ENCODE measurements at regions not wholly inside any gene's neighbourhood (a gene's known extent, or its start where the extent isn't known, plus 50 kb on each side); places are given as distances from the start of the nearest gene placed in this dataset.

DNA sequence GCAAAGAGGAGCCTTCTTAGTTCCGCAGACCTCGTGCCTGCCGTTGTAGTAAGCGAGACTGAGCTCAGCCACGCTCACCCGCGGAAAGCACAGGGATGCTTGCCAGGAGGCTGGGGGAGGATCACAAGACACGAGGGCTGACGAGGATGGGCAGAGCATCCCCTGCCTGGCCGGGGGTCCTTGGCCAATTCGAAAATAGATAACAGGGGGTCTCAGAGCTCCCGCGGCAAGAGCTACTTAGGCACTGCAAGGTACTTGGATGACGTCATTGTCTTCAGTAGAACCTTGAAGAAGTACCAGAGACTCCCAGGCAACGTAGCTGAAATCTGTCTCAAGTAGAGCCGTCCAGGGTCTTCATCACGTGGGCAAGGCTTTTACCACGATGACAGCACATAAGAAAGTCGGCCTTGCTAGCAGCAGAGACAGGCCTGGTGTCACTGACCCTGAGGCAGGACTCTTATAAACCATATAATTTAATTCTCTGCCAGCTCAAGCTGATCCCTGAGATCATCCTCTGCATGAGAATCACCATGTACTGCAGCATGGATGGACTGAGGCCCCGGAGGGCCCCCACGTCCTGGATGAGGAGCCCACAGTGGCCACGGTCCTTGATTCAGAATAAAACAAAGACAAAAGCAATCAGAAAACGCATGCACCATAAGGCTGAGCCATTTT lies 81.9 kb downstream of the TMEM18 start:
- Histone ChIP-seq H3K27ac (ENCODE audit: low read depth, low read length) (no peak overlapping the region), H3K27me3 (ENCODE audit: insufficient read depth, low read length) (no peaks in the 10 kb centered on the region), H3K36me3 (ENCODE audit: insufficient read depth, low read length) (no peaks in the 10 kb centered on the region), H2AFZ (ENCODE audit: low read length, unreplicated experiment) (no peak overlapping the region), H3K4me3 (ENCODE audit: low read depth, low read length) (no peak overlapping the region), H3K79me2 (ENCODE audit: control insufficient read depth, insufficient read depth, low read length, unreplicated experiment) (no peaks in the 10 kb centered on the region), H3K4me1 (ENCODE audit: control insufficient read depth, insufficient read depth, low read length, unreplicated experiment) (no peaks in the 10 kb centered on the region)

DNA sequence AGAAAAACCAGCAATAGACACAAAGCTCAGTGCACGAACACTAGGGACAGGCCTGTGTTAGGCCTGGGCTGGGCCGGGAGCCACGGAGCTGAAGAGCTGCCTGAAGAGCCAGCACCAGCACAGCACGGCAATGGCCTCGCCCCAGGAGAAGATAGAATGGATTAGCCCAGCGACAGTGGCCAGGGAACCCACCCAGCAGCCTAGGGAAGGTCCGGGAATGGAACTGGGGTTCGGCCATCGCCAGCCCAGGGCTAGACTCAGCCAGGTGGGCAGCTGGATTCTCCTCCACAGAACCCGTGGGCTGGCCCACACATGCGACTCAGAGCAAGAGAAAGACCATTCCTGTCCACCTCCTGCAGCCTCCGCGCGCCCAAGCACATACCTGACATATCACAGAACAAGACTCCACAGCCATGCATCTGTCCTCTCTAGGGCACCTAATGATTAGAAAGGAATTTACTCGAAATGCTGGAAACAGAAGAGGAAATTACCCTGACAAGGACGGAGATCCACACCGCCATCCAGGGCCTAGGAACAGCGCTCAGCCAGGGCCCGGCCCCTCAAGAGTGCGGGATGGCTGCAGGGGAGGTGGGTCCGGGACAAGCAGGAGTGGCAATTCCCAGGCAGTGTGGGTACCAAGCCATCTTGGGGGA lies 82.8 kb downstream of the TMEM18 start:
- no peak overlapping the region for H2AFZ ChIP-seq (ENCODE audit: low read length, unreplicated experiment)
- no peaks in the 10 kb centered on the region for H3K79me2 ChIP-seq (ENCODE audit: control insufficient read depth, insufficient read depth, low read length, unreplicated experiment)
- H3K27me3 ChIP-seq (ENCODE audit: insufficient read depth, low read length) = no peaks in the 10 kb centered on the region
- H3K4me1 ChIP-seq (ENCODE audit: control insufficient read depth, insufficient read depth, low read length, unreplicated experiment) = no peaks in the 10 kb centered on the region
- H3K27ac ChIP-seq (ENCODE audit: low read depth, low read length) = no peak overlapping the region
- no peak overlapping the region for H3K4me3 ChIP-seq (ENCODE audit: low read depth, low read length)
- no peaks in the 10 kb centered on the region for H3K36me3 ChIP-seq (ENCODE audit: insufficient read depth, low read length)

- Histone ChIP-seq H3K4me3 (ENCODE audit: low read depth, low read length) (no peak overlapping the region), H3K79me2 (ENCODE audit: control insufficient read depth, insufficient read depth, low read length, unreplicated experiment) (no peaks in the 10 kb centered on the region), H3K27me3 (ENCODE audit: insufficient read depth, low read length) (no peaks in the 10 kb centered on the region), H3K36me3 (ENCODE audit: insufficient read depth, low read length) (no peaks in the 10 kb centered on the region), H2AFZ (ENCODE audit: low read length, unreplicated experiment) (no peak overlapping the region), H3K4me1 (ENCODE audit: control insufficient read depth, insufficient read depth, low read length, unreplicated experiment) (no peaks in the 10 kb centered on the region), H3K27ac (ENCODE audit: low read depth, low read length) (no peak overlapping the region)
Measured at GRCh38 chr2:593356-594026, 83.7 kb downstream of the TMEM18 start.

DNA sequence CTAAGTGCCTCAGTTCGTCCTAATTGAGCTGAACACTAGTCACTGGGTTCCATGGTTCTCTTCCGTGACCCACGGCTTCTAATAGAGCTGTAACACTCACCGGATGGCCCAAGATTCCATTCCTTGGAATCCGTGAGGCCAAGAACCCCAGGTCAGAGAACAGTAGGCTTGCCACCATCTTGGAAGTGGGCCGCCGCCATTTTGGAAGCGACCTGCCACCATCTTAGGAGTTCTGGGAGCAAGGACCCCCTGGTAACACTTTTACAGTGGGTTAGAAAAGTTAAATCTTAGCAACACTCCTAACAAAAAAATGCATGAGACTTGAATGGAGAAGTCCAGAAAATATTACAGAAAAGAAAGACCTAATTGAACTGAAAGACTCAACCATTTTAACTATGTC lies 84.5 kb downstream of the TMEM18 start:
- Histone ChIP-seq H3K27ac (ENCODE audit: low read depth, low read length) (no peak overlapping the region), H2AFZ (ENCODE audit: low read length, unreplicated experiment) (no peak overlapping the region), H3K36me3 (ENCODE audit: insufficient read depth, low read length) (no peaks in the 10 kb centered on the region), H3K4me1 (ENCODE audit: control insufficient read depth, insufficient read depth, low read length, unreplicated experiment) (no peaks in the 10 kb centered on the region), H3K79me2 (ENCODE audit: control insufficient read depth, insufficient read depth, low read length, unreplicated experiment) (no peaks in the 10 kb centered on the region), H3K27me3 (ENCODE audit: insufficient read depth, low read length) (no peaks in the 10 kb centered on the region), H3K4me3 (ENCODE audit: low read depth, low read length) (no peak overlapping the region)

- H2AFZ ChIP-seq (ENCODE audit: low read length, unreplicated experiment) = no peak overlapping the region
- no peaks in the 10 kb centered on the region for H3K4me1 ChIP-seq (ENCODE audit: control insufficient read depth, insufficient read depth, low read length, unreplicated experiment)
Measured at GRCh38 chr2:590214-591175, 86.7 kb downstream of the TMEM18 start.

DNA sequence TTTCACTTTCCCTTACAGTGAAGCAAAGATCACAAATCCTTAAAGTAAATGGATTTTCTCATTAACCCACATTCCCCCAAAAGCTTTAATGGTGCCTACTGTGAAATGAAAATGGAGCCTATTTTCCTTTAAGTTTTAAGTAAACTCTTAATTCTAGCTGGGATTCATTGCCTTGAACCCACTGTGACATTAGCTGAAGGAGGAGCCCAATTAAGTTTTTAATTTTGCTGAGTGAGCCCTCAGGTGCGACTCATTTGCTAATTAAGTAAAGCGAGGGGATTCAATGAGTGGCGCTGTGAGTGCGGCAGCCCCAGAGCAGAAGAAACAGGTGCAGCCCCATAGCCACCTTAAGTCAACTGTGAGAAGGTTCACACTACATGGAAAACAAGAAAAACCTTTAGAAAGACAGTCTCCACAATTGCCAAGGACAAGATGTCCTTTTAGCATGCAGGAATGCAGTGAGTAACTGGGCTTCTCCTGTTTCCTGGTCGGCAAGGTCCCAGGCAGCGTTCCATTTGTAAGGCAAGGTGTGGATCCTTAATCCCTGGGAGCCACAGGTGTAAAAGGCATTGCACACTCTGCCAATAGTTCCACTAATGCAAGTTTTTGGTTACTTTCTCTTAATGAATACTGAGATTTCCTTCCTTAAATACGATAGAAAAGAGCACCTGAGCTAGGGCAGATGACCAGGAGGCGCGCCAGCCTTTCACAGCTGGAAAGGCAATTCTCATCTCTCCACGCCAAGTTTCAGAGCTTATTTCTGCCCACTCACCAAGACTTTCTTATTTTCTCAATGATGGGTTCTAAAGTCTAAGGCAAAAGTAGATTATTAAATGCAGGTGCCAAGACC lies 87.7 kb downstream of the TMEM18 start:
- no peak overlapping the region for H3K4me3 ChIP-seq (ENCODE audit: low read depth, low read length)
- H3K4me1 ChIP-seq (ENCODE audit: control insufficient read depth, insufficient read depth, low read length, unreplicated experiment) = no peaks in the 10 kb centered on the region
- H3K79me2 ChIP-seq (ENCODE audit: control insufficient read depth, insufficient read depth, low read length, unreplicated experiment) = no peaks in the 10 kb centered on the region
- H2AFZ ChIP-seq (ENCODE audit: low read length, unreplicated experiment) = no peak overlapping the region
- H3K27me3 ChIP-seq (ENCODE audit: insufficient read depth, low read length) = no peaks in the 10 kb centered on the region
- no peaks in the 10 kb centered on the region for H3K36me3 ChIP-seq (ENCODE audit: insufficient read depth, low read length)
- no peak overlapping the region for H3K27ac ChIP-seq (ENCODE audit: low read depth, low read length)

More at GRCh38 chr2:590214-591175, 86.7 kb downstream of the TMEM18 start:
- Histone ChIP-seq H3K36me3 (ENCODE audit: insufficient read depth, low read length) (no peaks in the 10 kb centered on the region), H3K79me2 (ENCODE audit: control insufficient read depth, insufficient read depth, low read length, unreplicated experiment) (no peaks in the 10 kb centered on the region), H3K4me3 (ENCODE audit: low read depth, low read length) (no peak overlapping the region), H3K27ac (ENCODE audit: low read depth, low read length) (no peak overlapping the region), H3K27me3 (ENCODE audit: insufficient read depth, low read length) (no peaks in the 10 kb centered on the region)

GRCh38 chr2:588074-588645 lies 89.0 kb downstream of the TMEM18 start:
- Histone ChIP-seq H3K4me3 (ENCODE audit: low read depth, low read length) (no peak overlapping the region), H3K79me2 (ENCODE audit: control insufficient read depth, insufficient read depth, low read length, unreplicated experiment) (no peaks in the 10 kb centered on the region), H3K36me3 (ENCODE audit: insufficient read depth, low read length) (no peaks in the 10 kb centered on the region), H3K27me3 (ENCODE audit: insufficient read depth, low read length) (no peaks in the 10 kb centered on the region), H3K27ac (ENCODE audit: low read depth, low read length) (no peak overlapping the region), H2AFZ (ENCODE audit: low read length, unreplicated experiment) (no peak overlapping the region), H3K4me1 (ENCODE audit: control insufficient read depth, insufficient read depth, low read length, unreplicated experiment) (no peaks in the 10 kb centered on the region)

DNA sequence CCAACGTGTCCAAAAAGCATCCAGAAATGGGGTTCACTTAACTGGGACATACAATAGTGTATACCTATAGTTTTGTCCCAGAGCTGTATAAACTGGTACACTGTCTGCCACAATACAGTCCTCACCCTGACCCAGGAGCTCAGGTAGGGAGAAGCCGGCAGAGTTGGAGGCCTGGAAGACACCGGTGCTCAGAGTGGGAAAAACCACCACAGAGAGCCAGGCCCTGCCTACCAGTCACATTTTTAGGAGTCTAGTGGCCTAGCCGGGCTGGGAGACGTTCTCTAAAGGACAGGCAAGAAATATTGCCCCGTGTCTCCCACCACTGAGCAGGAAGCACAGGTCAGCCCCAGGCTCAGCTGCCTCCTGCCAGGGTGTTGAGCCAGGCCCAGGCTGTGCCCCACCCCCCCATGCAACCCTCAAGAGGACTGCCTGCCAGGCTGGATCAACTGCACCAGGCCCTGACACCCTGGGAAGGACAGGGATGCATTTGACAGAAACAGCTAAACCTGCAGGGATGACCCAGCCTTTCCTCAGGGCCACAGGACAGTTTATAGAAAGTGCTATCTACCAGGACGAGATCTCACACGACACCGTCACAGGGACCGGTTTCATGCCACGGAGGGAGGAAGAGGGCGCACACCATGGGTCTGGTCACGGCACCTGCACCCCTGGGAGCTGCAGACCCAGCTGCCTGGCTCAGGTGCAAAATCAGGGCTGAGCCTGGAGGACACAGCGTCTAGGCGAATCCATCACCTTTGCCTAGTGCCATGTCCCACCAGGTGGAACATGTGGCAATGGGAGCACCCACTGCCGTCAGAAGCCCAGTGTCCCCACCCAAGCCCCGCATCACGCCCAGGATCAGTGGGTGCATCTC lies 89.9 kb downstream of the TMEM18 start:
- Histone ChIP-seq H3K27me3 (ENCODE audit: insufficient read depth, low read length) (no peaks in the 10 kb centered on the region), H3K27ac (ENCODE audit: low read depth, low read length) (no peak overlapping the region), H3K4me3 (ENCODE audit: low read depth, low read length) (no peak overlapping the region), H3K4me1 (ENCODE audit: control insufficient read depth, insufficient read depth, low read length, unreplicated experiment) (no peaks in the 10 kb centered on the region), H3K79me2 (ENCODE audit: control insufficient read depth, insufficient read depth, low read length, unreplicated experiment) (no peaks in the 10 kb centered on the region), H3K36me3 (ENCODE audit: insufficient read depth, low read length) (no peaks in the 10 kb centered on the region), H2AFZ (ENCODE audit: low read length, unreplicated experiment) (no peak overlapping the region)

DNA sequence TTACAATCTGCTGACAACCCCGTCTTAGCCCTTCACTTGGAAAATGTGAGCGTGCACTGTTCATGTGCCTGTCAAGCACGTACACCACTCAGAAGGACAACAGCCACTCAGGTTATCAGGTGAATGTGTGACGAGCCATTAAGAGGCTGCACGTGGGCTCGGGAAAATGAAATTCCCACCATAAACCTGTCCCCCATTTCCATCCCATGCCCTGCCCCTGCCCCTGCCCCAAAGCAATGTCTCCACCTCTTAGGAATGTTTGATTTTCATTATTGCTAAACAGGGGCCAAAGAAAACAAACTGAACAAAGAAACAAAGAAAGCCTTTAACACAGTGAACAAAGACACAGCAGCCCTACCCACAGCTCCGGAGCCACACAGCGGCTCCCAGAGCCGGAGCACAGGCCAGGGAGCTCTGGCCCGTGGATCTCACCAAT lies 90.5 kb downstream of the TMEM18 start:
- Histone ChIP-seq H3K4me3 (ENCODE audit: low read depth, low read length) (no peak overlapping the region), H3K4me1 (ENCODE audit: control insufficient read depth, insufficient read depth, low read length, unreplicated experiment) (no peaks in the 10 kb centered on the region), H3K27ac (ENCODE audit: low read depth, low read length) (no peak overlapping the region), H3K36me3 (ENCODE audit: insufficient read depth, low read length) (no peaks in the 10 kb centered on the region), H2AFZ (ENCODE audit: low read length, unreplicated experiment) (no peak overlapping the region), H3K79me2 (ENCODE audit: control insufficient read depth, insufficient read depth, low read length, unreplicated experiment) (no peaks in the 10 kb centered on the region), H3K27me3 (ENCODE audit: insufficient read depth, low read length) (no peaks in the 10 kb centered on the region)

Data from ACC112 (cell line).